GM18517 (cell line): ENCODE measurements at regions not wholly inside any gene's neighbourhood (a gene's known extent, or its start where the extent isn't known, plus 50 kb on each side); places are given as distances from the start of the nearest gene placed in this dataset.
"Not testable (repeated sequence)": the region's sequence is repeated elsewhere in the genome, so short reads cannot be mapped to it uniquely, and the experiment has no call there.

Source experiments
- ATAC-seq: cut with Tn5 transposase; IDR thresholded peaks from one replicate; pipeline ENCODE4 v1.9.1; 2021; ENCODE audit warnings: mild to moderate bottlenecking, moderate library complexity; ENCODE audit not compliant: unreplicated experiment

GRCh38 chr9:106773750-106774149 is 89.2 kb upstream of the ZNF462 start:
- ATAC-seq: no peak

- ATAC-seq: no peak
Observed at GRCh38 chr9:106775960-106776359, 87.0 kb upstream of the ZNF462 start.

GRCh38 chr9:106779796-106780195 is 83.2 kb upstream of the ZNF462 start:
- ATAC-seq: no peak

- no peak for ATAC-seq
Observed at GRCh38 chr9:106783121-106783520, 79.8 kb upstream of the ZNF462 start.

- no peak for ATAC-seq
Observed at GRCh38 chr9:106784076-106784475, 78.9 kb upstream of the ZNF462 start.

- no peak for ATAC-seq
Observed at GRCh38 chr9:106785200-106785599, 77.8 kb upstream of the ZNF462 start.

GRCh38 chr9:106788021-106788420 is 74.9 kb upstream of the ZNF462 start:
- ATAC-seq: not testable (repeated sequence)

- ATAC-seq: no peak
Observed at GRCh38 chr9:106795031-106795430, 67.9 kb upstream of the ZNF462 start.

GRCh38 chr9:106796771-106797170 is 66.2 kb upstream of the ZNF462 start:
- ATAC-seq: no peak

- ATAC-seq: no peak
Observed at GRCh38 chr9:106797299-106797698, 65.7 kb upstream of the ZNF462 start.

GRCh38 chr9:106798016-106798799 is 64.8 kb upstream of the ZNF462 start:
- ATAC-seq: no peak

GRCh38 chr9:106799152-106799551 is 63.8 kb upstream of the ZNF462 start:
- ATAC-seq: no peak

GRCh38 chr9:106800701-106801270 is 62.2 kb upstream of the ZNF462 start:
- no peak for ATAC-seq

- ATAC-seq: no peak
Observed at GRCh38 chr9:106801816-106802215, 61.1 kb upstream of the ZNF462 start.
